ENCODE measurements at regions not wholly inside any gene's neighbourhood (a gene's known extent, or its start where the extent isn't known, plus 50 kb on each side); places are given as distances from the start of the nearest gene placed in this dataset.

GRCh38 chr3:181855825-181856224 lies 144.1 kb downstream of the SOX2 start:
- no peak for DNase-seq
- H3K36me3 ChIP-seq (ENCODE audit: control insufficient read depth in 4 of 4, insufficient read depth in 4 of 4, low read length in 3 of 4), result no peaks in the 10 kb centered on the region
- ChIA-PET POLR2A (no interaction called here), CTCF (no interaction called here)
- H3K4me1 ChIP-seq (ENCODE audit: control extremely low read depth in 1 of 4, control insufficient read depth in 4 of 4, insufficient read depth in 4 of 4, low read length in 3 of 4), result no peaks in the 10 kb centered on the region
- no peaks in the 10 kb centered on the region for H3K9me3 ChIP-seq (ENCODE audit: control extremely low read depth in 1 of 5, control insufficient read depth in 4 of 5, insufficient read depth in 2 of 5, low read depth in 1 of 5, low read length in 4 of 5)
- WGBS (ENCODE audit: insufficient coverage), result 100% methylated on average over 2 of the region's 2 CpGs
- H3K27ac ChIP-seq (ENCODE audit: insufficient read depth in 1 of 2, low read depth in 1 of 2, low read length in 2 of 2, poor library complexity in 1 of 2, severe bottlenecking in 2 of 2), result no peak overlapping the region
- no peaks in the 10 kb centered on the region for H3K27me3 ChIP-seq (replicated peaks in 2 of 5; ENCODE audit: control insufficient read depth in 4 of 5, insufficient read depth in 5 of 5, low read length in 4 of 5)
- no peak overlapping the region for H3K4me3 ChIP-seq (ENCODE audit: control insufficient read depth in 1 of 7, extremely low read depth in 1 of 7, insufficient read depth in 4 of 7, low read depth in 2 of 7, low read length in 6 of 7)

GRCh38 chr3:181859518-181859917 lies 147.8 kb downstream of the SOX2 start:
- no peak overlapping the region for H3K4me3 ChIP-seq (ENCODE audit: control insufficient read depth in 1 of 7, extremely low read depth in 1 of 7, insufficient read depth in 4 of 7, low read depth in 2 of 7, low read length in 6 of 7)
- H3K9me3 ChIP-seq (ENCODE audit: control extremely low read depth in 1 of 5, control insufficient read depth in 4 of 5, insufficient read depth in 2 of 5, low read depth in 1 of 5, low read length in 4 of 5), result no peaks in the 10 kb centered on the region
- no peaks in the 10 kb centered on the region for H3K27me3 ChIP-seq (replicated peaks in 2 of 5; ENCODE audit: control insufficient read depth in 4 of 5, insufficient read depth in 5 of 5, low read length in 4 of 5)
- POLR2A ChIA-PET, result no interaction called here
- H3K36me3 ChIP-seq (ENCODE audit: control insufficient read depth in 4 of 4, insufficient read depth in 4 of 4, low read length in 3 of 4), result no peaks in the 10 kb centered on the region
- 83% methylated on average over 3 of the region's 4 CpGs for WGBS (ENCODE audit: insufficient coverage)
- no peak overlapping the region for H3K27ac ChIP-seq (ENCODE audit: insufficient read depth in 1 of 2, low read depth in 1 of 2, low read length in 2 of 2, poor library complexity in 1 of 2, severe bottlenecking in 2 of 2)
- no peaks in the 10 kb centered on the region for H3K4me1 ChIP-seq (ENCODE audit: control extremely low read depth in 1 of 4, control insufficient read depth in 4 of 4, insufficient read depth in 4 of 4, low read length in 3 of 4)
- CTCF ChIA-PET, result interaction anchor here (1.4 kb wide), 1 partner anchor 13 kb away, joined by 4 read pairs; no protein-coding TSS in a partner anchor
- no peak for DNase-seq

DNA sequence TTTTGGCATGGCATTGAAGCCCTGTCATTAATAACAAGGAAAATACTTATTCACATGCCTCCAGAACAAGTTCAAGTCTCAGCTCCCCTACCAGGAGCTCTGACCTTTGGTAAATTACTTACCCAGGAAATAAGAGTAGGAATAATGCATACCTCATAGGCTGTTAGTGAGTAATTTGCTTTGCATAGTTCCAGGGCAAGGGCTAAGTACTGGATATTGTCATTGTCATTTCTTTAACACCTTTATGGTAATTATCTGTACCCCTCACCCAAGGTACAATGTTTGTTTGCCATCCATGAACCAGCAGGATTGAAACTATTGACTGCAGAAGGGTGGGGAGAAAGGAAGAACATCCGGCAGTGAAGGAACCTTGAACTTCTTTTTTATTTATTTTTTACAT lies 148.5 kb downstream of the SOX2 start:
- DNase-seq, result no peak
- no peak overlapping the region for H3K4me3 ChIP-seq (ENCODE audit: control insufficient read depth in 1 of 7, extremely low read depth in 1 of 7, insufficient read depth in 4 of 7, low read depth in 2 of 7, low read length in 6 of 7)
- CTCF ChIA-PET, result interaction anchor here (1.4 kb wide), 1 partner anchor 14 kb away, joined by 4 read pairs; no protein-coding TSS in a partner anchor
- H3K27me3 ChIP-seq (replicated peaks in 2 of 5; ENCODE audit: control insufficient read depth in 4 of 5, insufficient read depth in 5 of 5, low read length in 4 of 5), result no peaks in the 10 kb centered on the region
- no peaks in the 10 kb centered on the region for H3K36me3 ChIP-seq (ENCODE audit: control insufficient read depth in 4 of 4, insufficient read depth in 4 of 4, low read length in 3 of 4)
- H3K27ac ChIP-seq (ENCODE audit: insufficient read depth in 1 of 2, low read depth in 1 of 2, low read length in 2 of 2, poor library complexity in 1 of 2, severe bottlenecking in 2 of 2), result no peak overlapping the region
- WGBS (ENCODE audit: insufficient coverage), result no CpG with 5 or more reads among the region's 1 CpG
- no peaks in the 10 kb centered on the region for H3K9me3 ChIP-seq (ENCODE audit: control extremely low read depth in 1 of 5, control insufficient read depth in 4 of 5, insufficient read depth in 2 of 5, low read depth in 1 of 5, low read length in 4 of 5)
- H3K4me1 ChIP-seq (ENCODE audit: control extremely low read depth in 1 of 4, control insufficient read depth in 4 of 4, insufficient read depth in 4 of 4, low read length in 3 of 4), result no peaks in the 10 kb centered on the region
- POLR2A ChIA-PET, result no interaction called here

DNA sequence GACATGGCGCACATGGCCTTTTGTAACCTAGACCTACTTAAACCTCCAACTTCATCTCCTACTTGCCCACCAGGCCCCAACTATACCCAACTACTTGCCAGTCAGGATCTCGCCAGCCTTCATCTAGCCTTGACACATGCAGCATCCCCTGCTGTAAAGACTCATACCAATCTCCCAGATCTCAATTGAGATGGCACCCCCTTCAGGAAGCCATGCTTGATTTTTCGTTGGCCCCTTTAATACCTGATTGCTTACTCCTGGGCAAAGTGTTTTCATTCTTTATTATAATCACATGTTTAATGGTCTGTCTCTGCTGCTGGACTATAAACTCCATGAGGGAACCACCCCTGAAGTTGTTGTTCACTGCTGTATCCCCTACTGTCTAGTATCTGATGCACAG lies 150.8 kb downstream of the SOX2 start:
- WGBS (ENCODE audit: insufficient coverage), result 93% methylated on average over 2 of the region's 3 CpGs
- ChIA-PET CTCF (no interaction called here), POLR2A (no interaction called here)
- Histone ChIP-seq H3K4me3 (ENCODE audit: control insufficient read depth in 1 of 7, extremely low read depth in 1 of 7, insufficient read depth in 4 of 7, low read depth in 2 of 7, low read length in 6 of 7) (no peak overlapping the region), H3K27me3 (replicated peaks in 2 of 5; ENCODE audit: control insufficient read depth in 4 of 5, insufficient read depth in 5 of 5, low read length in 4 of 5) (no peaks in the 10 kb centered on the region), H3K9me3 (ENCODE audit: control extremely low read depth in 1 of 5, control insufficient read depth in 4 of 5, insufficient read depth in 2 of 5, low read depth in 1 of 5, low read length in 4 of 5) (no peaks in the 10 kb centered on the region), H3K36me3 (ENCODE audit: control insufficient read depth in 4 of 4, insufficient read depth in 4 of 4, low read length in 3 of 4) (no peaks in the 10 kb centered on the region), H3K4me1 (ENCODE audit: control extremely low read depth in 1 of 4, control insufficient read depth in 4 of 4, insufficient read depth in 4 of 4, low read length in 3 of 4) (no peaks in the 10 kb centered on the region), H3K27ac (ENCODE audit: insufficient read depth in 1 of 2, low read depth in 1 of 2, low read length in 2 of 2, poor library complexity in 1 of 2, severe bottlenecking in 2 of 2) (no peak overlapping the region)
- no peak for DNase-seq

- WGBS (ENCODE audit: insufficient coverage), result 88% methylated on average over 2 of the region's 4 CpGs
- Histone ChIP-seq H3K4me1 (ENCODE audit: control extremely low read depth in 1 of 4, control insufficient read depth in 4 of 4, insufficient read depth in 4 of 4, low read length in 3 of 4) (no peaks in the 10 kb centered on the region), H3K27ac (ENCODE audit: insufficient read depth in 1 of 2, low read depth in 1 of 2, low read length in 2 of 2, poor library complexity in 1 of 2, severe bottlenecking in 2 of 2) (no peak overlapping the region), H3K36me3 (ENCODE audit: control insufficient read depth in 4 of 4, insufficient read depth in 4 of 4, low read length in 3 of 4) (no peaks in the 10 kb centered on the region), H3K27me3 (replicated peaks in 2 of 5; ENCODE audit: control insufficient read depth in 4 of 5, insufficient read depth in 5 of 5, low read length in 4 of 5) (no peaks in the 10 kb centered on the region), H3K4me3 (ENCODE audit: control insufficient read depth in 1 of 7, extremely low read depth in 1 of 7, insufficient read depth in 4 of 7, low read depth in 2 of 7, low read length in 6 of 7) (no peak overlapping the region), H3K9me3 (ENCODE audit: control extremely low read depth in 1 of 5, control insufficient read depth in 4 of 5, insufficient read depth in 2 of 5, low read depth in 1 of 5, low read length in 4 of 5) (no peaks in the 10 kb centered on the region)
- no peak for DNase-seq
- POLR2A ChIA-PET, result no interaction called here
- CTCF ChIA-PET, result no interaction called here
Observed at GRCh38 chr3:181868576-181869082, 156.9 kb downstream of the SOX2 start.

- POLR2A ChIA-PET, result no interaction called here
- H3K4me1 ChIP-seq (ENCODE audit: control extremely low read depth in 1 of 4, control insufficient read depth in 4 of 4, insufficient read depth in 4 of 4, low read length in 3 of 4), result no peaks in the 10 kb centered on the region
- DNase-seq, result no peak
- CTCF ChIA-PET, result no interaction called here
- 100% methylated on average over 1 of the region's 1 CpG for WGBS (ENCODE audit: insufficient coverage)
- H3K36me3 ChIP-seq (ENCODE audit: control insufficient read depth in 4 of 4, insufficient read depth in 4 of 4, low read length in 3 of 4), result no peaks in the 10 kb centered on the region
- no peaks in the 10 kb centered on the region for H3K9me3 ChIP-seq (ENCODE audit: control extremely low read depth in 1 of 5, control insufficient read depth in 4 of 5, insufficient read depth in 2 of 5, low read depth in 1 of 5, low read length in 4 of 5)
- H3K27me3 ChIP-seq (replicated peaks in 2 of 5; ENCODE audit: control insufficient read depth in 4 of 5, insufficient read depth in 5 of 5, low read length in 4 of 5), result no peaks in the 10 kb centered on the region
- no peak overlapping the region for H3K27ac ChIP-seq (ENCODE audit: insufficient read depth in 1 of 2, low read depth in 1 of 2, low read length in 2 of 2, poor library complexity in 1 of 2, severe bottlenecking in 2 of 2)
- no peak overlapping the region for H3K4me3 ChIP-seq (ENCODE audit: control insufficient read depth in 1 of 7, extremely low read depth in 1 of 7, insufficient read depth in 4 of 7, low read depth in 2 of 7, low read length in 6 of 7)
Observed at GRCh38 chr3:181872887-181873286, 161.2 kb downstream of the SOX2 start.

GRCh38 chr3:181879926-181880325 lies 168.2 kb downstream of the SOX2 start:
- Histone ChIP-seq H3K4me3 (ENCODE audit: control insufficient read depth in 1 of 7, extremely low read depth in 1 of 7, insufficient read depth in 4 of 7, low read depth in 2 of 7, low read length in 6 of 7) (no peak overlapping the region), H3K27ac (ENCODE audit: insufficient read depth in 1 of 2, low read depth in 1 of 2, low read length in 2 of 2, poor library complexity in 1 of 2, severe bottlenecking in 2 of 2) (no peak overlapping the region), H3K9me3 (ENCODE audit: control extremely low read depth in 1 of 5, control insufficient read depth in 4 of 5, insufficient read depth in 2 of 5, low read depth in 1 of 5, low read length in 4 of 5) (no peaks in the 10 kb centered on the region), H3K4me1 (ENCODE audit: control extremely low read depth in 1 of 4, control insufficient read depth in 4 of 4, insufficient read depth in 4 of 4, low read length in 3 of 4) (no peaks in the 10 kb centered on the region), H3K27me3 (replicated peaks in 2 of 5; ENCODE audit: control insufficient read depth in 4 of 5, insufficient read depth in 5 of 5, low read length in 4 of 5) (no peaks in the 10 kb centered on the region), H3K36me3 (ENCODE audit: control insufficient read depth in 4 of 4, insufficient read depth in 4 of 4, low read length in 3 of 4) (no peaks in the 10 kb centered on the region)
- no CpG with 5 or more reads among the region's 1 CpG for WGBS (ENCODE audit: insufficient coverage)
- DNase-seq, result no peak
- CTCF ChIA-PET, result no interaction called here
- POLR2A ChIA-PET, result no interaction called here

Data from common myeloid progenitor, CD34-positive (primary cell).